HepG2 (cell line): ENCODE measurements at regions not wholly inside any gene's neighbourhood (a gene's known extent, or its start where the extent isn't known, plus 50 kb on each side); places are given as distances from the start of the nearest gene placed in this dataset.

Source experiments
- ATAC-seq: fragments of 200-7000 bp; cut with Tn5 transposase; 3 replicates; pipeline ENCODE4 v1.9.1; 2020; ENCODE audit warnings: mild to moderate bottlenecking, moderate library complexity
- BruUV-seq: library from RNA; stranded (reverse); fragments of 400-500 nt; replicated peaks from 2 replicates; lab custom pipeline; 2021; lab: Mats Ljungman, UMichigan
- CTCF ChIA-PET: fragments of 300-600 bp; formaldehyde crosslinking; extraction: SDS; loops from one replicate; lab custom pipeline; 2021; ENCODE audit warnings: low total read pairs, inconsistent platforms, low intra/inter-chr PET ratio; lab: Yijun Ruan, JAX
- POLR2A ChIA-PET: fragments of 350-600 bp; sonication (Branson Sonifier 250); formaldehyde crosslinking; loops from one replicate; lab custom pipeline; 2020; ENCODE audit warnings: antibody characterized with exemption, inconsistent platforms; lab: Yijun Ruan, JAX
- DNase-seq: peaks from one replicate; pipeline ENCODE4 v3.0.0-alpha.2; 2015; ENCODE audit warnings: low spot score
- FAIRE-seq: peaks from 3 replicates; lab custom pipeline; 2011; peaks lifted over from hg19 to GRCh38; lab: Jason Lieb, UNC
- H2AFZ ChIP-seq: one replicate; pipeline ENCODE4 v1.6.1; 2011; ENCODE audit warnings: low read length, inconsistent platforms
- H3K27ac ChIP-seq: fragments of 300-600 bp; 3 replicates; pipeline ENCODE4 v1.8.0; 2011; ENCODE audit warnings: mixed run types, mild to moderate bottlenecking, mixed read lengths, low read length, inconsistent platforms; ENCODE audit not compliant: insufficient read depth; ENCODE audit errors: extremely low read length
- H3K27me3 ChIP-seq, 2 experiments: fragments of 200-600 bp in 1 of 2; 2 replicates in 1 of 2; 3 replicates in 1 of 2; pipeline versions ENCODE4 v1.6.0 to v1.8.0; 2011; ENCODE audit warnings: low read length in 2 of 2, mild to moderate bottlenecking in 2 of 2, moderate library complexity in 2 of 2, inconsistent platforms in 1 of 2; ENCODE audit not compliant: insufficient read depth in 2 of 2, control insufficient read depth in 1 of 2
- H3K36me3 ChIP-seq, 2 experiments: fragments of 200-600 bp in 1 of 2; replicated peaks in 1 of 2; 2 replicates in 1 of 2; 3 replicates in 1 of 2; pipeline versions ENCODE4 v1.5.1 to v1.8.0; 2011; ENCODE audit warnings: low read length in 2 of 2, inconsistent platforms in 1 of 2; ENCODE audit not compliant: insufficient read depth in 2 of 2, control insufficient read depth in 1 of 2
- H3K4me1 ChIP-seq: 2 replicates; pipeline ENCODE4 v1.5.1; 2012; ENCODE audit warnings: low read length, inconsistent platforms; ENCODE audit not compliant: insufficient read depth
- H3K4me2 ChIP-seq: 2 replicates; pipeline ENCODE4 v1.6.0; 2011; ENCODE audit warnings: low read depth, low read length, inconsistent platforms
- H3K4me3 ChIP-seq, 3 experiments: fragments of 200-600 bp in 1 of 3; sonication (generic), shearing (Covaris generic) in 1 of 3; replicated peaks in 1 of 3; 2 replicates each; pipeline ENCODE4 v1.5.1; 2011 to 2016; ENCODE audit warnings: low read length in 3 of 3, inconsistent platforms in 2 of 3, low read depth in 2 of 3, mild to moderate bottlenecking in 2 of 3, control low read depth in 1 of 3, mixed read lengths in 1 of 3; ENCODE audit not compliant: insufficient read depth in 1 of 3
- H3K79me2 ChIP-seq: one replicate; pipeline ENCODE4 v1.6.1; 2011; ENCODE audit warnings: low read length, inconsistent platforms; ENCODE audit not compliant: insufficient read depth
- H3K9ac ChIP-seq: 2 replicates; pipeline ENCODE4 v1.6.0; 2011; ENCODE audit warnings: mild to moderate bottlenecking, low read depth, low read length, inconsistent platforms; ENCODE audit not compliant: insufficient read depth
- H3K9me3 ChIP-seq: 2 replicates; pipeline ENCODE4 v1.5.1; 2012; ENCODE audit warnings: mild to moderate bottlenecking, low read length
- H4K20me1 ChIP-seq: 2 replicates; pipeline ENCODE4 v1.6.0; 2011; ENCODE audit warnings: inconsistent platforms, mild to moderate bottlenecking, low read length, moderate library complexity; ENCODE audit not compliant: insufficient read depth
- CREB3 ChIP-seq: sonication (generic); formaldehyde crosslinking; IDR thresholded peaks from 2 replicates; pipeline ENCODE4 v1.5.0; 2020; ENCODE audit warnings: missing genetic modification reagents
- EHMT2 ChIP-seq: fragments of 200-600 bp; sonication (generic); IDR thresholded peaks from 2 replicates; pipeline ENCODE4 v1.7.0; 2017; ENCODE audit warnings: antibody characterized with exemption, low read depth, low read length, borderline replicate concordance
- MLXIP ChIP-seq: sonication (generic); formaldehyde crosslinking; IDR thresholded peaks from 2 replicates; pipeline ENCODE4 v1.9.0; 2021; ENCODE audit warnings: missing genetic modification reagents, borderline replicate concordance
- REST ChIP-seq, 2 experiments: IDR thresholded peaks; 2 replicates each; pipeline ENCODE4 v1.6.1; 2011 to 2012; ENCODE audit warnings: low read length in 2 of 2, borderline replicate concordance in 1 of 2, low read depth in 1 of 2, mild to moderate bottlenecking in 1 of 2, moderate library complexity in 1 of 2
- SATB2 ChIP-seq: sonication (generic); formaldehyde crosslinking; IDR thresholded peaks from 2 replicates; pipeline ENCODE4 v1.5.0; 2020; ENCODE audit warnings: missing genetic modification reagents
- TFDP1 ChIP-seq: IDR thresholded peaks from 2 replicates; pipeline ENCODE4 v1.6.1; 2016; ENCODE audit warnings: missing compliant biosample characterization, missing genetic modification reagents, borderline replicate concordance
- ZNF20 ChIP-seq: sonication (generic); formaldehyde crosslinking; IDR thresholded peaks from 2 replicates; pipeline ENCODE4 v1.4.0; 2020; ENCODE audit warnings: mild to moderate bottlenecking, moderate library complexity, missing genetic modification reagents
- ZNF33A ChIP-seq: sonication (generic); formaldehyde crosslinking; IDR thresholded peaks from 2 replicates; pipeline ENCODE4 v1.5.1; 2020; ENCODE audit warnings: missing genetic modification reagents, mild to moderate bottlenecking, moderate library complexity, borderline replicate concordance
- WGBS: methylation state at CpG from one replicate; pipeline ENCODE4 v1.1.6; 2017; ENCODE audit warnings: low lambda C conversion rate; 5-methylcytosine and 5-hydroxymethylcytosine counted together
- in situ Hi-C: cut with HindIII; loops from 2 replicates; pipeline ENCODE4 v1.10.0; 2017; ENCODE audit warnings: low pct_unique_long_range_greater_than_20kb; ENCODE audit not compliant: extremely low pct_ligation_motif_present
- intact Hi-C: fragments of 100-400 bp; cut with micrococcal nuclease; formaldehyde crosslinking; loops from one replicate; pipeline ENCODE4 v1.10.0; 2022; ENCODE audit not compliant: unreplicated experiment

- 14% methylated on average over 2 of the region's 2 CpGs for WGBS
Measured at GRCh38 chr7:94336009-94336408, 58.7 kb upstream of the COL1A2 start.

More at GRCh38 chr7:94336009-94336408, 58.7 kb upstream of the COL1A2 start:
- H3K4me1 ChIP-seq = no peaks in the 10 kb centered on the region
- H3K79me2 ChIP-seq = no peaks in the 10 kb centered on the region
- H3K27me3 ChIP-seq = peaks cover 0 to 3% of the 10 kb centered on the region in 2 experiments; a peak in 1 of 5 replicates
- no TSS peak for BruUV-seq
- H3K36me3 ChIP-seq = no peaks in the 10 kb centered on the region
- H3K4me2 ChIP-seq = no peak overlapping the region
- DNase-seq = no peak
- intact Hi-C loops = no loop called here
- no peaks in the 10 kb centered on the region for H3K9me3 ChIP-seq
- no peak overlapping the region for H3K4me3 ChIP-seq
- no peaks in the 10 kb centered on the region for H4K20me1 ChIP-seq
- H3K9ac ChIP-seq = no peak overlapping the region
- no peak overlapping the region for H3K27ac ChIP-seq
- CTCF ChIA-PET = no interaction called here
- TF ChIP-seq ZNF33A (CRISPR knock-in tag) = no peak
- no peak for TF ChIP-seq TFDP1
- TF ChIP-seq REST (IDR thresholded peaks at IDR 0.05; ENCODE audit: borderline replicate concordance in 1 of 2, low read depth in 1 of 2, low read length in 2 of 2) = no peak
- TF ChIP-seq SATB2 (CRISPR knock-in tag) = no peak
- TF ChIP-seq MLXIP = no peak
- TF ChIP-seq EHMT2 = no peak
- no peak for TF ChIP-seq ZNF20
- TF ChIP-seq CREB3 (CRISPR knock-in tag) = no peak
- no peak overlapping the region for H2AFZ ChIP-seq
- ATAC-seq = no peak
- POLR2A ChIA-PET = no interaction called here
- no peak for FAIRE-seq
- in situ Hi-C loops = no loop called here
